HFF-Myc (cell line): ENCODE measurements at regions not wholly inside any gene's neighbourhood (a gene's known extent, or its start where the extent isn't known, plus 50 kb on each side); places are given as distances from the start of the nearest gene placed in this dataset.

Experiments
- DNase-seq: peaks from one replicate; pipeline ENCODE4 v3.0.0-alpha.2; 2011; ENCODE audit warnings: low read depth; ENCODE audit errors: extremely low read depth
- H3K4me3 ChIP-seq: replicated peaks from 2 replicates; pipeline ENCODE4 v1.5.1; 2011; ENCODE audit warnings: low read depth, mild to moderate bottlenecking, control low read depth, low read length
- TF ChIP-seq, protein P1 (sequence below): IDR thresholded peaks from 2 replicates; pipeline ENCODE4 v1.5.1; 2012; ENCODE audit warnings: mild to moderate bottlenecking, low read depth, low read length, control low read depth; ENCODE audit errors: missing control alignments

DNA sequence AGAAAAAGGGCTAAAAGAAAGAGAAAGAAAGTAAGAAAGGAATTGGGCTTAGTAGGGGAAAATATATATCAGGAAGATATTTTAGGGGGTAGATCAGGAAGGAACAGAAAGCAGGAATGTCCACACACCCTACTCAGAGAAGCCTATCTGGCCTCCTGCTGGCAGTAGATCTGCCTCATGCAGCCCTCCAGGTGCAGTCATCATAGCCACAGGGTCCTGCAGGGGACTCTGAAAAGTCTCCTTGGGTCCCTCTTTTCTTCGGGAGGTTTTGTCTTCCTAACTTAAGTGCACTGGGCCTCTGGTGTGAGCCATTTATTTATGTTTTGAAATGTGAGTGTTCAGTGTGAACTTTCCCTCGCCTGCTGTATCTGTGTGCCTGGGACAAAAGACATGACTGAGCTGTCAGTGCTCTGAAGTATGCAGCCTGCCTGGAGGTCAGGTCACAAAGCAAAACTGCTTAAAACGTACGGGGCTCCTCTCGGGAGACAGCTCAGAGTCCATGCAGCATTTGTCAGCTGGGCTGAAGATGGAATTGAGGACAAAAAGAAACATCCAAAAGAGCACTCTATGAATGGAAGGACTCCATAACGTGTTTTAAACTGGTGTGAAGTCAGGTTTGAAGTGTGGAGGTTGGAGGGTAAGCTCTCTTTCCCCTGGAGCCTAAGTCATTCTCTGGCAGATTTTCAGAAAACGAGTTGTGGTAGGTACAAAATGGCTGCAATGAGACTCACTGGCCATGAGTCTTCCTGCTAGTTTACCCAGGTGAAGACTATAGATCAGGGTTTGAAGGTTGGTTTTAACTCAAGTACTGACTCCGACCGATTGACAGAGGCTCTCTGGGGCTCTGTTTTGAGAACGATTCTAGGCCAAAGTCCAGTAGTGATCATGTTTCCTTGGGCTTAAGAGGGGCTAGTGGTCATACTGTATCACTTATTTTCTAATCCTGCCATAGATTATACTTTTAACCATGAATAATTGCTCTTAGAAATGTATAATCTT, 151.8 kb upstream of the GDNF start:
- no peak overlapping the region for H3K4me3 ChIP-seq
- DNase-seq = no peak
- TF ChIP-seq, protein P1, sequence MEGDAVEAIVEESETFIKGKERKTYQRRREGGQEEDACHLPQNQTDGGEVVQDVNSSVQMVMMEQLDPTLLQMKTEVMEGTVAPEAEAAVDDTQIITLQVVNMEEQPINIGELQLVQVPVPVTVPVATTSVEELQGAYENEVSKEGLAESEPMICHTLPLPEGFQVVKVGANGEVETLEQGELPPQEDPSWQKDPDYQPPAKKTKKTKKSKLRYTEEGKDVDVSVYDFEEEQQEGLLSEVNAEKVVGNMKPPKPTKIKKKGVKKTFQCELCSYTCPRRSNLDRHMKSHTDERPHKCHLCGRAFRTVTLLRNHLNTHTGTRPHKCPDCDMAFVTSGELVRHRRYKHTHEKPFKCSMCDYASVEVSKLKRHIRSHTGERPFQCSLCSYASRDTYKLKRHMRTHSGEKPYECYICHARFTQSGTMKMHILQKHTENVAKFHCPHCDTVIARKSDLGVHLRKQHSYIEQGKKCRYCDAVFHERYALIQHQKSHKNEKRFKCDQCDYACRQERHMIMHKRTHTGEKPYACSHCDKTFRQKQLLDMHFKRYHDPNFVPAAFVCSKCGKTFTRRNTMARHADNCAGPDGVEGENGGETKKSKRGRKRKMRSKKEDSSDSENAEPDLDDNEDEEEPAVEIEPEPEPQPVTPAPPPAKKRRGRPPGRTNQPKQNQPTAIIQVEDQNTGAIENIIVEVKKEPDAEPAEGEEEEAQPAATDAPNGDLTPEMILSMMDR = no peak

DNA sequence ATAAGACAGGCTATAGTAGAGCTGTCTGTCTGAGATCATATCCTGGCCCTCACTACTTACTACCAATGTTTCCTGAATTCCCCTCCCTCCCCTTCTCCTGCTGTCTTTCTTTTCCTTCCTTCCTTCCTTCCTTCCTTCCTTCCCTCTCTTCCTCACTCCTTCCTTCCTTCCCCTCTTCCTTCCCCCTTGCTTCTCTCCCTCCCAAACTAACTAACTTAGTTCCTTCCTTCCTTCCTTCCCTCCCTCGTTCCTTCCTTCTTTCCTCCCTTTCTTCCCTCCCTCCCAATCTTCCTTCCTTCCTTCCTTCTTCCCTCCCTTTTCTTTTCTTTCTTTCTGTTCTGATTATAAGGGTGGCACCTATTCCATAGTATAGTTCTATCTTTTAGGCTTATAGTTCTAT, 150.0 kb upstream of the GDNF start:
- TF ChIP-seq, protein P1 = no peak
- no peak for DNase-seq
- H3K4me3 ChIP-seq = no peak overlapping the region

DNA sequence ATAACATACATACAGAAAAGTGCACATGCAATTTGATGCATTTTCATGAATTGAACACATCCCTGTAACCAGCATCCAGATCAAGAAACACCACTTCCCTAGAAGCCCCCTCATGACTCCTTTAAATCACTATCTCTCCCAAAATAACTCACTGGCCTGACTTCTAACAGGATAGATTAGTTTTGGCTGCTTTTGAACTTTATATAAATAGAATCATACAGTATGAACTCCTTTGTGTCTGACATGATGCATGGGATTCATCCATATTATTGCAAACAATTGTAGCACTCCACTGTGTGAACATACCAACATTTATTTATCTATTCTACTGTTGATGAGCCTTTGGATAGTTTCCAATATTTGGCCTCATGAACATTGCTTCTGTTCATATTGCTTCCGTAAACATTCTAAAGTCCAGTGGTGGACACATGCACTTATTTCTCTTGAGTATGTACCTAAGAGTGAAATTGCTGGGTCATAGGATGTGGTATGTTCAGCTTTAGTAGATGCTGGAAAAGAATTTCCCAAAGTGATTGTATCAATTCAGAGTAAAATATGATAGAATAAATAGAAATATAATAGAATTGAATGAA, 148.7 kb upstream of the GDNF start:
- DNase-seq = no peak
- TF ChIP-seq, protein P1 = no peak
- no peak overlapping the region for H3K4me3 ChIP-seq

DNA sequence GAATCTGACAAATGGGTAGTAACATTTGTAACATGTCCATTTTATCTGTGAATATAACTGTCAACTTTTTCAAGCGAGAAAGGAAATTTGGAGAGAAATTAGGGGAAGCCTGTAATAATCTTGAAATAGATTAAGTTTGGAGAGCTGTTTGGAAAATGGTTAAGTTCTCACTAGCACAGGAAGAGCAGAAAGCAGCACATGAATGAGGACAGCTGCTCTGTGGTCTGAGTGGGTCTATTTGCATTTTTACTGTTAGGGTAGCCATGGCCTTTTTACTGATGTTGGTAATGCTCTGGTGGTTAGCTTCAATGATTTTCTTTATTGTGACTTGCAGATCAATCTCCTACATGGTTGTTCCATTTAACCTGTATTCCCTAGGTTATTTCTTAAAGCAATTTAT, 144.5 kb upstream of the GDNF start:
- no peak overlapping the region for H3K4me3 ChIP-seq
- no peak for DNase-seq
- TF ChIP-seq, protein P1 = no peak

DNA sequence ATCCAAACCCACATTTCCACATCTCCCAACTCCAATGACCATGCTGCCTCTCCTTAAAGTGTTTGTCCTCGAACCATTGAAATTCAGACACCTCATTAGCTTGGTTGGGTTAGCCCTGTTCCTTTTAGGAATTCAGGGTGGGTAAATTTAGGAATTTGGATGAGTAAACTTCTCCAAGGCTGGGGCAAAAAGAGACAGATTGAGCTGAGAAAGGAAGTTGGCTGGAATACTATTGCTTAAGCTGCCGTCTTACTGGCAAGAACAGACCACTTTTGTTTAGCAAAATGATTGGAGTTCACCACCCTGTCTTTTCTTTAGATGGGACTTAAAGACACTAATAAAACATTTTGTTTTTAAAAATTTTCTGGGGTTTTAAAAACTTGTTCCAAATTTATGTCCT, 143.6 kb upstream of the GDNF start:
- H3K4me3 ChIP-seq = no peak overlapping the region
- TF ChIP-seq, protein P1 = no peak
- DNase-seq = no peak

DNA sequence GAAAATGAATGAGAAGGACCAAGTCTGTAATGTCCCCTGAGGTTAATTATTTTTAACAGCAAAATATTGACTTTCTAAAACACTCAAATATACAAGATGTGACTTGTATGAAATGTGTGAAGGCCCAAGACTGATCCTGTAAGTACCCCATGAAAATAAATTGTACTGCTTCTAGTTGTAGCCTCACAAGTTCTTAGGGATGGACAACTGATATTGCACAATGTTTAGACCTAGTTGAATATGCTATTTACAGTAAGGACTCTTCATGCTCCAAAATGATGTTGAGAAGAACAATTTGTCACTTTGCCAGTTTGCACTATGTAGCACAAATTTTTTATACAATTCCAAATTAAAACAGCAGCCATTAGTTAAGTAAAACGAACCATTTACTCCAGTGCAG, 139.7 kb upstream of the GDNF start:
- DNase-seq = no peak
- no peak overlapping the region for H3K4me3 ChIP-seq
- TF ChIP-seq, protein P1 = no peak
